SK-N-SH (cell line): ENCODE measurements at regions not wholly inside any gene's neighbourhood (a gene's known extent, or its start where the extent isn't known, plus 50 kb on each side); places are given as distances from the start of the nearest gene placed in this dataset.
"Not testable (repeated sequence)": the region's sequence is repeated elsewhere in the genome, so short reads cannot be mapped to it uniquely, and the experiment has no call there.

ENCODE experiments used
- CTCF ChIA-PET: fragments of 300-600, 350-600 bp; formaldehyde crosslinking; extraction: SDS; loops from one replicate; lab custom pipeline; 2021; lab: Yijun Ruan, JAX
- POLR2A ChIA-PET: fragments of 350-600 bp; sonication (Branson Sonifier 250); formaldehyde crosslinking; extraction: SDS; loops from one replicate; lab custom pipeline; 2020; ENCODE audit warnings: antibody characterized with exemption, inconsistent platforms; lab: Yijun Ruan, JAX
- DNase-seq: peaks from one replicate; pipeline ENCODE4 v3.0.0; 2012
- H2AFZ ChIP-seq: fragments of 200-600 bp; sonication (generic); 2 replicates; pipeline ENCODE4 v1.8.1; 2016; ENCODE audit warnings: antibody characterized with exemption, mild to moderate bottlenecking, low read depth
- H3F3A ChIP-seq: fragments of 200-600 bp; sonication (generic); replicated peaks from 2 replicates; pipeline ENCODE3; 2016; ENCODE audit warnings: antibody characterized with exemption, mild to moderate bottlenecking; ENCODE audit not compliant: insufficient read depth
- H3K27ac ChIP-seq, 2 experiments: fragments of 200-500 bp in 1 of 2; fragments of 200-600 bp in 1 of 2; sonication (Bioruptor generic) in 1 of 2; sonication (generic), shearing (Covaris generic) in 1 of 2; 2 replicates each; pipeline versions ENCODE4 v1.5.1 to v1.6.1; 2014 to 2016; ENCODE audit warnings: low read depth in 2 of 2, inconsistent platforms in 1 of 2, low read length in 1 of 2, mild to moderate bottlenecking in 1 of 2, mixed read lengths in 1 of 2
- H3K27me3 ChIP-seq: fragments of 200-600 bp; sonication (generic), shearing (Covaris generic); 2 replicates; pipeline ENCODE4 v1.6.1; 2016; ENCODE audit warnings: mixed run types; ENCODE audit not compliant: insufficient read depth
- H3K36me3 ChIP-seq, 2 experiments: fragments of 200-500 bp in 1 of 2; fragments of 200-600 bp in 1 of 2; sonication (Bioruptor generic) in 1 of 2; sonication (generic) in 1 of 2; replicated peaks in 1 of 2; 2 replicates each; pipeline versions ENCODE3 to v1.5.1; 2014 to 2016; ENCODE audit warnings: low read length in 1 of 2, mild to moderate bottlenecking in 1 of 2; ENCODE audit not compliant: insufficient read depth in 2 of 2, control insufficient read depth in 1 of 2
- H3K4me1 ChIP-seq, 2 experiments: fragments of 200-500 bp in 1 of 2; fragments of 200-600 bp in 1 of 2; sonication (Bioruptor generic) in 1 of 2; sonication (generic), shearing (Covaris generic) in 1 of 2; 2 replicates each; pipeline versions ENCODE4 v1.5.1 to v1.6.1; 2014 to 2016; ENCODE audit warnings: low read depth in 1 of 2, low read length in 1 of 2, mixed run types in 1 of 2; ENCODE audit not compliant: insufficient read depth in 2 of 2, control insufficient read depth in 1 of 2
- H3K4me2 ChIP-seq: fragments of 200-600 bp; sonication (generic), shearing (Covaris generic); 2 replicates; pipeline ENCODE4 v1.6.1; 2017; ENCODE audit warnings: mixed run types
- H3K4me3 ChIP-seq, 2 experiments: fragments of 200-500 bp in 1 of 2; fragments of 200-600 bp in 1 of 2; sonication (Bioruptor generic) in 1 of 2; sonication (generic), shearing (Covaris generic) in 1 of 2; 2 replicates each; pipeline versions ENCODE4 v1.5.1 to v1.8.1; 2014 to 2016; ENCODE audit warnings: low read depth in 2 of 2, inconsistent platforms in 1 of 2, low read length in 1 of 2, mild to moderate bottlenecking in 1 of 2, mixed read lengths in 1 of 2, moderate library complexity in 1 of 2
- H3K79me2 ChIP-seq: fragments of 200-600 bp; sonication (generic); 2 replicates; pipeline ENCODE4 v1.8.1; 2017; ENCODE audit warnings: mild to moderate bottlenecking; ENCODE audit not compliant: insufficient read depth
- H3K9ac ChIP-seq: fragments of 200-600 bp; sonication (generic); 2 replicates; pipeline ENCODE4 v1.6.1; 2017; ENCODE audit warnings: mixed run types
- H3K9me2 ChIP-seq: fragments of 200-600 bp; sonication (generic); 2 replicates; pipeline ENCODE4 v1.6.1; 2017; ENCODE audit warnings: mixed run types
- H3K9me3 ChIP-seq: fragments of 200-600 bp; sonication (generic); 2 replicates; pipeline ENCODE4 v1.6.1; 2017; ENCODE audit warnings: mixed run types, mild to moderate bottlenecking, moderate library complexity
- H4K20me1 ChIP-seq: fragments of 200-600 bp; sonication (generic); 2 replicates; pipeline ENCODE4 v1.6.1; 2017; ENCODE audit warnings: mild to moderate bottlenecking, mixed run types; ENCODE audit not compliant: insufficient read depth
- CHD2 ChIP-seq: fragments of 150-350 bp; IDR thresholded peaks from 2 replicates; pipeline ENCODE4 v1.6.1; 2018; ENCODE audit warnings: low read length; ENCODE audit not compliant: partially characterized antibody
- FOXM1 ChIP-seq: IDR thresholded peaks from 2 replicates; pipeline ENCODE4 v1.4.0; 2012; ENCODE audit warnings: low read depth, mild to moderate bottlenecking
- GATA2 ChIP-seq: sonication (generic); formaldehyde crosslinking; IDR thresholded peaks from 2 replicates; pipeline ENCODE4 v1.5.0; 2020; ENCODE audit warnings: mild to moderate bottlenecking, missing genetic modification reagents
- MXI1 ChIP-seq: IDR thresholded peaks from 2 replicates; pipeline ENCODE4 v1.6.1; 2012; ENCODE audit warnings: mild to moderate bottlenecking, low read depth, low read length, improper control_type of control experiment
- NFIC ChIP-seq: IDR thresholded peaks from 2 replicates; pipeline ENCODE4 v1.4.0; 2012; ENCODE audit warnings: borderline replicate concordance
- NRF1 ChIP-seq: IDR thresholded peaks from 2 replicates; pipeline ENCODE4 v1.6.1; 2012; ENCODE audit warnings: low read depth, mild to moderate bottlenecking, low read length
- RCOR1 ChIP-seq: fragments of 150-350 bp; IDR thresholded peaks from 2 replicates; pipeline ENCODE4 v1.6.1; 2017; ENCODE audit warnings: antibody characterized with exemption, low read length
- REST ChIP-seq: IDR thresholded peaks from 2 replicates; pipeline ENCODE4 v1.6.1; 2012; ENCODE audit warnings: mild to moderate bottlenecking, low read depth, low read length, moderate library complexity
- RXRA ChIP-seq: IDR thresholded peaks from 2 replicates; pipeline ENCODE4 v1.4.0; 2012; ENCODE audit warnings: low read depth, mild to moderate bottlenecking, borderline replicate concordance
- SMC3 ChIP-seq: IDR thresholded peaks from 2 replicates; pipeline ENCODE4 v1.6.1; 2012; ENCODE audit warnings: low read depth, low read length, improper control_type of control experiment
- USF1 ChIP-seq: IDR thresholded peaks from 2 replicates; pipeline ENCODE4 v1.4.0; 2012; ENCODE audit warnings: low read depth, borderline replicate concordance
- WGBS: methylation state at CpG from one replicate; pipeline ENCODE4 v1.1.6; 2017; ENCODE audit warnings: low lambda C conversion rate; 5-methylcytosine and 5-hydroxymethylcytosine counted together
- TF ChIP-seq, protein P1 (sequence below): IDR thresholded peaks from 2 replicates; pipeline ENCODE4 v1.4.0; 2012; ENCODE audit warnings: low read depth
- TF ChIP-seq, protein P2 (sequence below): fragments of 200-600 bp; sonication (generic); IDR thresholded peaks from 2 replicates; pipeline ENCODE4 v1.6.1; 2017; ENCODE audit warnings: antibody characterized with exemption, mild to moderate bottlenecking, moderate library complexity

DNA sequence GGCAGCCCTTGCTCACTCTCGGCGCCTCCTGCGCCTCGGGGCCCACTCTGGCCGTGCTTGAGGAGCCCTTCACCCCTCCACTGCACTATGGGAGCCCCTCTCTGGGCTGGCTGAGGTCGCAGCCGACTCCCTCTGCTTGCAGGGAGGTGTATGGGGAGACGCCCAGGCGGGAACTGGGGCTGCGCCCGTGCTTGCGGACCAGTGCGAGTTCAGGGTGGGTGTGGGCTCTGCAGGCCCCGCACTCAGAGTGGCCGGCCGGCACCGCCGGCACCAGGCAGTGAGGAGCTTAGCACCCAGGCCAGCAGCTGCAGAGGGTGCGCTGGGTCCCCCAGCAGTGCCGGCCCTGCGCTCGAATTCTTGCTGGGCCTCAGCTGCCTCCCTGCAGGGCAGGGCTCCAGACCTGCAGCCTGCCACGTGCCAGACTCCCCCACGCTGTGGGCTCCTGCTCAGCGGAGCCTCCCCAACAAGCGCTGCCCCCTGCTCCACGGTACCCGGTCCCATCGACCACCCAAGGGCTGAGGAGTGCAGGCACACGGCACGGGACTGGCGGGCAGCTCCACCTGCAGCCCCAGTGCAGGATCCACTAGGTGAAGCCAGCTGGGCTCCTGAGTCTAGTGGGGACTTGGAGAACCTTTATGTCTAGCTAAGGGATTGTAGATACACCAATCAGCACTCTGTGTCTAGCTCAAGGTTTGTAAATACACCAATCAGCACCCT is 54.0 kb upstream of the WWC2 start:
- POLR2A ChIA-PET, H3K9me2 ChIP-seq, H3K4me3 ChIP-seq, H3K9ac ChIP-seq, H4K20me1 ChIP-seq, H3K27ac ChIP-seq, H3K79me2 ChIP-seq, H3K9me3 ChIP-seq, H2AFZ ChIP-seq, H3K36me3 ChIP-seq, DNase-seq, H3K4me1 ChIP-seq, H3K27me3 ChIP-seq, H3K4me2 ChIP-seq, H3F3A ChIP-seq: not testable (repeated sequence)
- CTCF ChIA-PET = interaction anchor here (1.2 kb wide), 1 partner anchor 96 kb away, joined by 3 read pairs; no protein-coding TSS in a partner anchor
- WGBS = 51% methylated on average over 11 of the region's 32 CpGs

- Histone ChIP-seq H3K9ac (no peak overlapping the region), H3F3A (no peaks in the 10 kb centered on the region), H3K27me3 (no peaks in the 10 kb centered on the region; the same call in 1 of the 2 replicates), H2AFZ (no peak overlapping the region), H3K9me3 (no peaks in the 10 kb centered on the region), H3K79me2 (no peaks in the 10 kb centered on the region)
- POLR2A ChIA-PET = no interaction called here
- WGBS = 58% methylated on average over 3 of the region's 3 CpGs
- TF ChIP-seq FOXM1 (no peak), RXRA (no peak), RCOR1 (no peak), MXI1 (no peak)
- TF ChIP-seq, all 33 proteins: peak for 0
- no peak for DNase-seq
- CTCF ChIA-PET = interaction anchor here (1.2 to 1.6 kb wide), 3 partner anchors 35 to 113 kb away, joined by 3 to 7 read pairs (median 3); no protein-coding TSS in a partner anchor
- H3K9me2 ChIP-seq = no peaks in the 10 kb centered on the region
- no peak overlapping the region for H3K27ac ChIP-seq
- H4K20me1 ChIP-seq = no peaks in the 10 kb centered on the region
- H3K4me1 ChIP-seq = no peaks in the 10 kb centered on the region
- no peak overlapping the region for H3K4me3 ChIP-seq
- H3K4me2 ChIP-seq = no peak overlapping the region
- no peaks in the 10 kb centered on the region for H3K36me3 ChIP-seq
Observed at GRCh38 chr4:183038436-183038835, 60.6 kb upstream of the WWC2 start.

GRCh38 chr4:183035726-183036415 is 63.2 kb upstream of the WWC2 start:
- Histone ChIP-seq H3F3A (no peaks in the 10 kb centered on the region), H3K9ac (no peak overlapping the region), H3K27me3 (no peaks in the 10 kb centered on the region), H4K20me1 (no peaks in the 10 kb centered on the region), H2AFZ (peak overlapping the region; percentile 65; the same call in 1 of the 2 replicates), H3K9me2 (no peaks in the 10 kb centered on the region), H3K36me3 (no peaks in the 10 kb centered on the region), H3K4me3 (no peak overlapping the region), H3K79me2 (no peaks in the 10 kb centered on the region), H3K27ac (no peak overlapping the region), H3K9me3 (no peaks in the 10 kb centered on the region), H3K4me1 (no peaks in the 10 kb centered on the region), H3K4me2 (no peak overlapping the region)
- ChIA-PET CTCF (no interaction called here), POLR2A (no interaction called here)
- no peak for DNase-seq
- WGBS = 19% methylated on average over 7 of the region's 7 CpGs
- TF ChIP-seq, protein P1, sequence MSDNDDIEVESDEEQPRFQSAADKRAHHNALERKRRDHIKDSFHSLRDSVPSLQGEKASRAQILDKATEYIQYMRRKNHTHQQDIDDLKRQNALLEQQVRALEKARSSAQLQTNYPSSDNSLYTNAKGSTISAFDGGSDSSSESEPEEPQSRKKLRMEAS = no peak
- TF ChIP-seq USF1 = no peak
- TF ChIP-seq REST = no peak
- no peak for TF ChIP-seq NRF1
- TF ChIP-seq, protein P2, sequence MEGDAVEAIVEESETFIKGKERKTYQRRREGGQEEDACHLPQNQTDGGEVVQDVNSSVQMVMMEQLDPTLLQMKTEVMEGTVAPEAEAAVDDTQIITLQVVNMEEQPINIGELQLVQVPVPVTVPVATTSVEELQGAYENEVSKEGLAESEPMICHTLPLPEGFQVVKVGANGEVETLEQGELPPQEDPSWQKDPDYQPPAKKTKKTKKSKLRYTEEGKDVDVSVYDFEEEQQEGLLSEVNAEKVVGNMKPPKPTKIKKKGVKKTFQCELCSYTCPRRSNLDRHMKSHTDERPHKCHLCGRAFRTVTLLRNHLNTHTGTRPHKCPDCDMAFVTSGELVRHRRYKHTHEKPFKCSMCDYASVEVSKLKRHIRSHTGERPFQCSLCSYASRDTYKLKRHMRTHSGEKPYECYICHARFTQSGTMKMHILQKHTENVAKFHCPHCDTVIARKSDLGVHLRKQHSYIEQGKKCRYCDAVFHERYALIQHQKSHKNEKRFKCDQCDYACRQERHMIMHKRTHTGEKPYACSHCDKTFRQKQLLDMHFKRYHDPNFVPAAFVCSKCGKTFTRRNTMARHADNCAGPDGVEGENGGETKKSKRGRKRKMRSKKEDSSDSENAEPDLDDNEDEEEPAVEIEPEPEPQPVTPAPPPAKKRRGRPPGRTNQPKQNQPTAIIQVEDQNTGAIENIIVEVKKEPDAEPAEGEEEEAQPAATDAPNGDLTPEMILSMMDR = no peak
- no peak for TF ChIP-seq SMC3
- no peak for TF ChIP-seq FOXM1
- no peak for TF ChIP-seq CHD2
- TF ChIP-seq GATA2 = no peak
- no peak for TF ChIP-seq NFIC
